HG02571 (cell line): ENCODE measurements at regions not wholly inside any gene's neighbourhood (a gene's known extent, or its start where the extent isn't known, plus 50 kb on each side); places are given as distances from the start of the nearest gene placed in this dataset.
A peak's percentile ranks its signal among the peaks of the same experiment; 100 is the strongest.
"Not testable (repeated sequence)": the region's sequence is repeated elsewhere in the genome, so short reads cannot be mapped to it uniquely, and the experiment has no call there.

ENCODE experiments used
- ATAC-seq: cut with Tn5 transposase; IDR thresholded peaks from one replicate; pipeline ENCODE4 v1.9.1; 2021; ENCODE audit warnings: mild to moderate bottlenecking, moderate library complexity; ENCODE audit not compliant: unreplicated experiment

DNA sequence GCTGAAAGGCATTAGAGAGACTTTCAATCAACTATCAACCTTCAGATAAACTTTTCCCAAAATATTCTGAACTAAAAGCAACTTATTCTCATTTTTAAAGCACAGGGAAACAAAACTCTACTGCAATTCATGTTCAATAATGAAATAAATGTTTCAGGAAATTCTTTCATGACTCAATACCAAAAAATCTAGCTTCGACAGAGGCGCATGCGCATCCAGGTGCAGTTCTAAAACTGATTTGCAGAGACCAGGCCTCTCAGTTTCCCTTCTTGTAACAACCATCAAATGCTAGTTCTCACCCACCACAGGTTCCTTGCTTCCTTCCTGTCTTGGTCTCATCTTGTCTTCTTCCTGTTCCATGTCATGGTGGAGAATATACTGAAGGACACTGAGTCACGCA, 55.3 kb upstream of the NRBF2 start:
- ATAC-seq, result no peak

DNA sequence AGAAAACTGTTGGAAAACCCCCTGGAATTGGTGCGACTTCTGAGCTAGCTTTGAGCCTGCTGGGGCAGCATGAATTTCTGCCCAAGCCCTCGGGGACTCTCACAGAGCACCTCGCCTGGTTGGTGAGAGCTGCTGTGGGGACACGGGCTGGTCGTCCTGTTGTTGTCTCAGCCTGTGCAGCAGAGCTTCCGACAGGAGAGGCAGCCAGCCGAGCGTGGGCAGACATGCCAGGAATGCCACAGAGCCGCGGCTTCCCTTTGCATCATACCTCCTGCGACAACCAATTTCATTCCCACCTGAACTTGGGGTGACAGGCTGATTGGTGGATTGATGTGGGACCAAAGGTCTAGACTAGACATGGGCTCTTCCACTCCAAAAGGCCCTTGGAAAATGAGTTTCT, 60.2 kb upstream of the NRBF2 start:
- ATAC-seq, result no peak

DNA sequence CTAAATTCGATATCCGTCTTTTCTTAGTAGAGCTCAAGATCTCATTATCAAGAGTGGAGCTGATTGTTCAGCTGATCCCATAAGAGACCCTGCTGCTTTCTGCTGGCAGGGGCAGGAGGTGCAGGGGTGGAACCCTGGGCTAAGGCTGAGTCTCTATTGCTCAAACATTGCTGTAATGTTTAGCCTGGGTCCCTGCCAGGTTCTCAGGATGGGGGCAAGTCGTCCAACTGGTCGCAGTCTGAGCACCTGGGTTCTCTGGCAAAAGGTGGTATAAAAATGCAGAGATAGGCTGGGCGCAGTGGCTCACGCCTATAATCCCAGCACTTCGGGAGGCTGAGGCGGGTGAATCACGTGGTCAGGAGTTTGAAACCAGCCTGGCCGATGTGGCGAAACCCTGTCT, 62.0 kb upstream of the NRBF2 start:
- ATAC-seq, result no peak

- ATAC-seq, result no peak
These were observed 63.8 kb upstream of the NRBF2 start for GRCh38 chr10:63069318-63069717.

DNA sequence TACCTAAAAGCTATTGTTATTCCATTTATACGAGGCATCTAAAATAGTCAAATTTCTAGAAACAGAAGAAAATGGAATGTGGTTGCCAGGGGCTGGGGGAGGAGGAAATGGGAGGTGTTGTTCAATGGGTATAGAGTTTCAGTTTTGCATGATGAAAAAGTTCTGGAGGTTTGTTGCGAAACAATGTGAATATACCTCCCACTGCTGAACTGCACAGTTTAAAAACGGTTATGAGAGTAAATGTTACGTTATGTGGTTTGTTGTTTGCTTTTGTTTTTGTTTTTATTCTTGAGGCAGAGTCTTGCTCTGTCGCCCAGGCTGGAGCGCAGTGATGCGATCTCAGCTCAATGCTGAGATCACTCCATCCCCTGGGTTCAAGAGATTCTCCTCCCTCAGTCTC, 64.9 kb upstream of the NRBF2 start:
- ATAC-seq, result peak; percentile 58

GRCh38 chr10:63066606-63067005, 66.5 kb upstream of the NRBF2 start:
- no peak for ATAC-seq

DNA sequence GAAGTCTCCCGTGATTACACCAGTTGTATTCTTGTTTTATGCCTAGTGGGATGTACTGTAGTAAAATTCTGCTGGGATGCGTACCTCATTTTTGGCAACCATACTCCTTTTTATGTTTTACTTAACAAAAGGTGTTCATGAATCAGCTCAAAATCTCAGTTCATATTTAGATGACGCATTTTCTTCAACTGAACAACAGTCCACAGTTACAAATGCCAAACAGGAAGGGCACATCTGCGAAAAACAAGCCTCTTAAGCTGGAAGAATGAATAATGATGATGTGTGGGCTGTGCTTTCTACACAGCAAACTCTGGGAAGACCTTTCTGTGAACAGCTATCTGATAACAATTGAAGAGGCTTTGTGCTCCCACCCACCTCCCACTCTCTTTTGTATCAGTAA, 68.4 kb upstream of the NRBF2 start:
- no peak for ATAC-seq

DNA sequence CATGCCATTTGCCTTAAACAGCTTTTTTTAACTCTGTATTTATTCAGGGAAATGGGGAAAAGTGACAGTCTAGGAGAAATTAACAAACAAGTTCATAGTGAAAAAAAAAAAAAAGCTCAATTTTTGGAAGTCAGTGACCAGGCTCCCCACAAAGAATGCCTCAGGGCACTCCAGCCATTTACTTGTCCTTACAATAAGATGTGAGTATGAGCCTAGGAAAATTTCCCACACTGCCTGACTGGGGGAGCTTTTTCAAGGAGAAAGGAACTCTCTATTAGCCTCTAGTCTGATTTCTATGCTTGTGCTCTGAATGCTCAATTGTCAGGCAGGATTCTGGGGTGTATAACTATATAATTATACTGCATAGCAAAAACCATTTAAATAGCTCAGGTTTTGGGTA, 74.9 kb upstream of the NRBF2 start:
- ATAC-seq, result no peak

DNA sequence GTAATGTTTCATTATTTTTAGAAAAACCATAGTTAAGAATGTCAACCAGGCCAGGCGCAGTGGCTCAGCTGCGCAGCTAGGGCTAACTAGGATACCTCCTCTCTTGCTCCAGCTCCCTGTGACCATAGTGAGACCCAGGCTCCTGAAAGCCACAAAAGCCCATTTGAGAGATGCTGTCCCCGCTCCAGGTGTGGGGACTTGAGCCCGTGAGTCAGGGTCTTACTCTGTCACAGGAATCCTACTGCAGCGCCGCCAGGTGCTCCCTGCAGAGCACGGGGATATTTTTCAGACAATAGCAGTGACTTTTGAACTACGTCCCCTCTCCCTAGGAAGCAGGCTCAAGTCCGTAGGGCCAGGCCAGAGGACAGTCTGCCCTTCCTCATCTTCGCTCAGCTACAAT, 75.6 kb upstream of the NRBF2 start:
- ATAC-seq, result no peak

GRCh38 chr10:63055705-63056104, 77.4 kb upstream of the NRBF2 start:
- ATAC-seq, result no peak

- ATAC-seq, result no peak
These were observed 78.1 kb upstream of the NRBF2 start for GRCh38 chr10:63054889-63055611.

GRCh38 chr10:63052083-63052482, 81.0 kb upstream of the NRBF2 start:
- ATAC-seq, result no peak

- no peak for ATAC-seq
These were observed 90.9 kb upstream of the NRBF2 start for GRCh38 chr10:63042256-63042655.

DNA sequence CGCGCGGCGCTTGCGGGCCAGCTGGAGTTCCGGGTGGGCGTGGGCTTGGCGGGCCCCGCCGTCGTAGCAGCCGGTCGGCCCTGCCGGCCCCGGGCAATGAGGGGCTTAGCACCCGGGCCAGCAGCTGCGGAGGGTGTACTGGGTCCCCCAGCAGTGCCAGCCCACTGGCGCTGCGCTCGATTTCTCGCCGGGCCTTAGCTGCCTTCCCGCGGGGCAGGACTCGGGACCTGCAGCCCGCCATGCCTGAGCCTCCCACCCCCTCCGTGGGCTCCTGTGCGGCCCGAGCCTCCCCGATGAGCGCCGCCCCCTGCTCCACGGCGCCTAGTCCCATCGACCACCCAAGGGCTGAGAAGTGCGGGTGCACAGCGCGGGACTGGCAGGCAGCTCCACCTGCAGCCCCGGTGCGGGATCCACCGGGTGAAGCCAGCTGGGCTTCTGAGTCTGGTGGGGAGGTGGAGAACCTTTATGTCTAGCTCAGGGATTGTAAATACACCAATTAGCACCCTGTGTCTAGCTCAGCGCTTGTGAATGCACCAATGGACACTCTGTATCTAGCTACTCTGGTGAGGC, 99.4 kb upstream of the NRBF2 start:
- ATAC-seq, result not testable (repeated sequence)

- ATAC-seq, result no peak
These were observed 102.6 kb upstream of the NRBF2 start for GRCh38 chr10:63030536-63030935.

DNA sequence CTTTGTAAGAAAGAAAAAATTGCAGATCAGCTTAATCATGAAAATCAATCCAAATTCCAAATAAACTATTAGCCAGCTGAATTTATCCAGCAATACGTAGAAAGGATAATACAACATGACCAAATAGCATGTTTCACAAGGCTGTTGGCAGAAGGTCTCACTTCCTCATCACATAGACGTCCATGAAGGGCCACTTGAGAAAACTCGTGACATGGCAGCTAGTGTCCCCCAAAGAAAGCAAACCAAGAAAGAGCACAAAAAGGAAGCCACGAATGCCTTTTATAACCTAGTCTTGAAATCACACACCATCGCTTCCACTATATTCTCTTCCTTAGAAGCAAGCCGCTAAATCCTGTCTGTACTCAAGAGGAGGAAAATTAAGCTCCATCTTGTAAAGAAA, 105.6 kb upstream of the NRBF2 start:
- ATAC-seq, result no peak

DNA sequence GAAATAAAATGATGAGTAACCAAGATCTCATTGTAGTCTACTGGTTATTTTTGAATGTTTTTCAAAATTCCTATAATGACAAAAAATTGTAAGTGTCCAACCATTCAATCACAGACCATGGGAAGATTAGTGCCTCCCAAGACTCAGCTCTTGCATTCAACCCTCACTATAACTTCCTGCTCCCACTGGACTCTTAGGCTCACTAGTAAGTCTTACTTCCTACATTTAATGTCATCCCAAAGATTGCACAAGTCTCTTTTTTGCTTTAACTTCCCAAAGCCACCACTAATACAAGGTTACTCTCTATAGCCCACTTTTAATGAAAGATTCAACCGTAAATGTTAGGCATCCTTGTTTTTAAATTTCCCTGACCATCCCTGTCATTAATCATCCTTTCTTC, 111.9 kb upstream of the NRBF2 start:
- no peak for ATAC-seq

GRCh38 chr10:63013755-63014154, 119.4 kb upstream of the NRBF2 start:
- ATAC-seq, result no peak

DNA sequence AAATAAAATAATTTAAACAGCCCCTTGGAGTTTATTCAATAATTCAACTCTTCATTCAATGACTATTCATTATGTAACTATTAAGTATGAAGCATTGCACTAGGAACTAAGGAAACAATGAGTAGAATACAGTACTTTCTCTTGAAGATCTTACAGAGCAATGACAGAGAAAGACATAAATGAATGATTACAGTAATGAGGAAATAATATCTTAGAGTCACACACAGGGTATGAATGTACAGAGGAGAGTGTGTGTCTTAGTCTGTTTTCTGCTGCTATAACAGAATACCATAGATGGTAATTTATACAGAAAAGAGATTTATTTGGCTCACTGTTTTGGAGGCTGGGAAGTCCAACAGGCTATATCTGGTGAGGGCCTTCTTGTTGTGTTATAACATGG, 120.5 kb upstream of the NRBF2 start:
- ATAC-seq, result no peak

GRCh38 chr10:63010203-63010602, 122.9 kb upstream of the NRBF2 start:
- ATAC-seq, result no peak

DNA sequence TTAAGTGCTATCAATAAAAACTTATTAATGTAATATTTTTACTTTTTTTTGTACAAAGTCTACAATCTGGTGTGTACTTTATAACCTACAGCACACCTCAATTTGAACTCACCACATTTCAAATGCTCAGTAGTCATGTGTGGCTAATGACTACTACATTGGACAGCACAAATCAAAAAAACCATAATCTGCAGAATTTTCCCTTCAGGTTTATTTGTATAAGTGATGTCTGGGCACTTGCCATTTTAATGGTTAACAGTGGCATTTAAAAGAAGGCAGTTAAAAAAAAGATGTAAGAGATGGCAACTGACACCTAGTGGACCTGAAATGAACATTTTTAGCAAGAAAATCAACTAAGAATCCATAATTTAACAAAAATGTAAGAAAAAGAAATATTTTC, 124.6 kb upstream of the NRBF2 start:
- no peak for ATAC-seq

- no peak for ATAC-seq
These were observed 126.0 kb upstream of the NRBF2 start for GRCh38 chr10:63007112-63007511.

DNA sequence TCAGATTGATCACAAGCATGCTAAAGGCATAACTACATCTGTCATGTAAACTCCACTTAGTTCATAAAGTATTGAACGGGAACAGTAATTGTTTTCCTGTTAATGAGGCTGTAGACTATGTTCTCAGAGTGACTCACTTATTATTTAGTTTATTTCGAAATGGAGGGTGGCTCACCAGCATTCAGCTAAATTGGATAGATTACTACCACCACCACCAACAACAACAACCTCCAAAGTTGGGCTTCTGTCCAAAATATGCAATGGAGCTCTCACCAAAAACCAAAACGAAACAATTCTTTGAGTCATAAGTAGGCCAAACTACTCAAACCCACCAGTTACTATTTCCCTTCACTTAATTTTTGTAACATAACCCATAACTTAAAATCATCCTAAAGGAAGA, 127.9 kb upstream of the NRBF2 start:
- ATAC-seq, result no peak
